Kidney epithelial cell (primary cell): ENCODE measurements at regions not wholly inside any gene's neighbourhood (a gene's known extent, or its start where the extent isn't known, plus 50 kb on each side); places are given as distances from the start of the nearest gene placed in this dataset.
"Not testable (repeated sequence)": the region's sequence is repeated elsewhere in the genome, so short reads cannot be mapped to it uniquely, and the experiment has no call there.

Experiments
- DNase-seq: peaks from one replicate; pipeline ENCODE4 v3.0.0-alpha.2; 2010; ENCODE audit warnings: low read depth
- H3K27me3 ChIP-seq: 2 replicates; pipeline ENCODE4 v1.6.0; 2011; ENCODE audit warnings: low read length; ENCODE audit not compliant: control insufficient read depth, insufficient read depth
- H3K36me3 ChIP-seq: 2 replicates; pipeline ENCODE4 v1.5.1; 2011; ENCODE audit warnings: low read length; ENCODE audit not compliant: control insufficient read depth, insufficient read depth
- H3K4me3 ChIP-seq: 2 replicates; pipeline ENCODE4 v1.5.1; 2011; ENCODE audit warnings: low read depth, mild to moderate bottlenecking, control low read depth, low read length
- CTCF ChIP-seq: IDR thresholded peaks from 2 replicates; pipeline ENCODE4 v1.5.1; 2011; ENCODE audit warnings: mild to moderate bottlenecking, moderate library complexity, low read length, control low read depth, inconsistent platforms; ENCODE audit not compliant: insufficient read depth, poor library complexity, severe bottlenecking

DNA sequence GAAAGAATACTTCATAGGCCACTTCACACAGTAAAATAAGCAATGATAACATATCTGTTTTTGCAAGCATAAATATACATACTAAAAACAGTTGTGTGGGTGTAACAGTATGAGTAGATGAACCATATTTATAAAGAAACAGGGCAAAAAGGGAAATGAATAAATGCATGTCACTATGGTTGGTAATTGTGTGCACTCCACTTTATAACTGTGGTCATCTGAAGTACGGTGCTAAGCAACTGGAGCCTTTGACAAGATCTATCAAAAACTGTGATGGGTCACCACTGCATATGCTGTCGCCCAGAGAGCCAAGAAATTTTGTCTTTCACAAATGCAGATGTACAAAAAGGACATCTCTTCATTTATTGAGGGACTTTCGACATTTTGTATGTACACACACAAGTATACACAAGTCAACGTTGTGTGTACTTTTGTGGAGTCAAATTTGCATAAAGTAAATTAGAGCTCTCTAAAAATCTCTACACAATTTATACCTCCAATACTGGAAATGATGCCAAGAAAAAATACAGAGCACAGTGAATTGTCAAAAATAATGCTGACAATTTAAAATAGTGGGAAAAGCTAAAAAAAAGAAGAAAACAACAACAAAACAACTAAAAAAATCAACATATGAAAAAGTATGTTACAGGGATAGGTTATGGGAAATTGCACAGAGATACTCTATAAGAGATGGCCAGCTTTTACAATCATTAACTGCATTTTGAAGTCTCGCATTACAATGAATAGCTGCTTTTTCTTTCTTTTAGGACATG is 123.1 kb upstream of the ENPEP start:
- no peak for TF ChIP-seq CTCF
- Histone ChIP-seq H3K36me3 (no peaks in the 10 kb centered on the region), H3K4me3 (no peak overlapping the region), H3K27me3 (no peaks in the 10 kb centered on the region)
- no peak for DNase-seq

GRCh38 chr4:110348711-110349383 is 127.1 kb upstream of the ENPEP start:
- TF ChIP-seq CTCF = no peak
- no peak for DNase-seq
- H3K4me3 ChIP-seq = no peak overlapping the region

GRCh38 chr4:110347805-110348204 is 128.2 kb upstream of the ENPEP start:
- DNase-seq = no peak
- Histone ChIP-seq H3K4me3 (no peak overlapping the region), H3K36me3 (no peaks in the 10 kb centered on the region), H3K27me3 (no peaks in the 10 kb centered on the region)
- no peak for TF ChIP-seq CTCF

More at GRCh38 chr4:110348711-110349383, 127.1 kb upstream of the ENPEP start:
- Histone ChIP-seq H3K36me3 (no peaks in the 10 kb centered on the region), H3K27me3 (no peaks in the 10 kb centered on the region)

DNA sequence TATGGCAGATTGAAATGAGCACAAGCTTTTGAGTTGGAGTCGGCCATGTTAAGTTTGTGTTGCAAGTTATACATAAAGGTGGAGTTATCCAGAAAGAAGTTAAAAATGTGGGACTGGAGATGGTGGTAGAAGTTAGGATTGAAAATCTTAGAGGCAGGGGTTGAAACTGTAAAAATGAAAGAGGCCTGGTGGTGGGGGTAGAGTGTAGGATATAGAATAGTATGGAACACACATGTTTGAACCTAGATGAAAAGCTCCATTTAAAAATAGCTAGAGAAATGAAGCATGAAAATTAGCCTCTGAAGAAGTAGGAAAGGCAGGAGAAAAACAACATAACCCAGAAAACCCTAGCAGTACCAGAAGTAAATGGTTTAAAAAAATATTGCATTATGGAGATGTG is 131.8 kb upstream of the ENPEP start:
- peak; percentile 30 for TF ChIP-seq CTCF
- Histone ChIP-seq H3K4me3 (no peak overlapping the region), H3K36me3 (no peaks in the 10 kb centered on the region), H3K27me3 (no peaks in the 10 kb centered on the region)
- no peak for DNase-seq

DNA sequence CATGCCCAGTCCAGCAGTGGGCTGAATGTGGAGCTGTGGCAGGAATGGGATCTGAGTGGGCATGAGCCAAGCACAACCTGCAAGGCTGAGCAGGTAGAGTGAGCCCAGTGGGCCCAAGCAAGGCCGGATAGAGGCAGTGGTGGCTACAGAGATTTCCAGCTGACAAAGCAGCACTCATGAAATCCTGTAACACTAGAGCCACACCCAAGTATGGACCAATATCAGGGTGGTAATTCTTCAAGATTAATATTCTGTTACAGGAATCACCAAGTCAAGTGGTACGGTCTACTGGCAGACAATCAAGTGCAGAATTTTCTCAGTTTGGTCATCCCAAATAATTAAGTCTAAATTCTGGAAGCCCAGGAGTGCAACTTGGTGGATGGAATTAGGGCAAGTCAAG is 132.4 kb upstream of the ENPEP start:
- no peak for DNase-seq
- no peaks in the 10 kb centered on the region for H3K27me3 ChIP-seq
- no peak overlapping the region for H3K4me3 ChIP-seq
- no peak for TF ChIP-seq CTCF
- H3K36me3 ChIP-seq = no peaks in the 10 kb centered on the region

DNA sequence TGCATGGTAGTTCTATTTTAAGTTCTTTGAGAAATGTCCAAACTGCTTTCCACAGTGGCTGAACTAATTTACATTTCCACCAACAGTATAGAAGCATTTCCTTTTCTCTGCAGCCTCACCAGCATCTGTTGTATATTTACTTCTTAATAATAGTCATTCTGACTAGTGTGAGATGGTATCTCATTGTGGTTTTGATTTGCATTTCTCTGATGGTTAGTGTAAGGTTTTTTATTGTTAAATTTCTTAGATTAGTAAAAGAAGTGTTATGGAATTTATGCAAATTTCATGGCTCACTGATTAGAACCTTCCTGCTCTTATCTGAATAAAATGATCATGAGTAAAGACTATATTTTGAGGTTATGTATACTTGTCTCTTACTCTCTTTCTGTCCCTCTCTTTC is 134.8 kb upstream of the ENPEP start:
- not testable (repeated sequence) for H3K27me3 ChIP-seq, H3K4me3 ChIP-seq, DNase-seq, H3K36me3 ChIP-seq
